Uterus (tissue), 3 donors: ENCODE measurements at regions not wholly inside any gene's neighbourhood (a gene's known extent, or its start where the extent isn't known, plus 50 kb on each side); places are given as distances from the start of the nearest gene placed in this dataset.

ENCODE experiments used
- DNase-seq, 2 donors: peaks; one replicate each; pipeline ENCODE4 v3.0.0-alpha.2; 2019 to 2020
- H3K27ac ChIP-seq, 2 donors: fragments of 200-600 bp; sonication (generic); 1 replicate in 1 of 2; 2 replicates in 1 of 2; pipeline ENCODE4 v1.5.1; 2016 to 2018
- H3K27me3 ChIP-seq, 2 donors: fragments of 200-600 bp; sonication (generic); one replicate each; pipeline ENCODE4 v1.5.1; 2018 to 2019; ENCODE audit warnings: control low read depth in 1 of 2
- H3K36me3 ChIP-seq, 2 donors: fragments of 200-600 bp; sonication (generic); one replicate each; pipeline ENCODE4 v1.5.1; 2019; ENCODE audit warnings: control low read depth in 1 of 2
- H3K4me1 ChIP-seq, 2 donors: fragments of 200-600 bp; sonication (generic); one replicate each; pipeline ENCODE4 v1.5.1; 2018 to 2019; ENCODE audit warnings: control low read depth in 1 of 2
- H3K4me3 ChIP-seq, 2 donors: fragments of 200-600 bp; sonication (generic); 1 replicate in 1 of 2; 2 replicates in 1 of 2; pipeline ENCODE4 v1.5.1; 2018 to 2019; ENCODE audit warnings: mild to moderate bottlenecking in 1 of 2
- H3K9me3 ChIP-seq, 2 donors: fragments of 200-600 bp; sonication (generic); one replicate each; pipeline ENCODE4 v1.5.1; 2019; ENCODE audit warnings: control low read depth in 1 of 2
- CTCF ChIP-seq, 4 experiments: fragments of 200-600 bp in 2 of 4; fragments of 450-650 bp in 2 of 4; sonication (generic) in 2 of 4; IDR thresholded peaks; one replicate each; pipeline ENCODE4 v1.5.1; 2016 to 2019; ENCODE audit warnings: antibody characterized with exemption in 4 of 4, mild to moderate bottlenecking in 2 of 4, moderate library complexity in 1 of 4
- POLR2A ChIP-seq, 2 donors: fragments of 450-650 bp; IDR thresholded peaks; one replicate each; pipeline ENCODE4 v1.6.1; 2016; ENCODE audit warnings: antibody characterized with exemption in 2 of 2, mild to moderate bottlenecking in 1 of 2, moderate library complexity in 1 of 2
- intact Hi-C: fragments of 100-400 bp; cut with DNase I; formaldehyde crosslinking; loops from one replicate; pipeline ENCODE4 v1.15.1; 2023; ENCODE audit warnings: low total_unique reads
- donor health status: DM: yes; HTN: yes; CAD: no.

GRCh38 chr6:150761771-150762170 is 103.7 kb upstream of the MTHFD1L start:
- Histone ChIP-seq H3K4me3 (no peak overlapping the region), H3K27me3 (no peaks in the 10 kb centered on the region), H3K4me1 (no peaks in the 10 kb centered on the region), H3K27ac (no peak overlapping the region), H3K9me3 (no peaks in the 10 kb centered on the region), H3K36me3 (no peaks in the 10 kb centered on the region)
- TF ChIP-seq CTCF (IDR thresholded peaks at IDR 0.05), result no peak
- TF ChIP-seq POLR2A (IDR thresholded peaks at IDR 0.05), result no peak
- DNase-seq, result no peak
- intact Hi-C loops, result no loop called here

GRCh38 chr6:150764334-150765066 is 101.0 kb upstream of the MTHFD1L start:
- intact Hi-C loops, result no loop called here
- no peak for DNase-seq
- H3K9me3 ChIP-seq, result no peaks in the 10 kb centered on the region
- no peak overlapping the region for H3K4me3 ChIP-seq
- H3K27me3 ChIP-seq, result no peaks in the 10 kb centered on the region
- no peaks in the 10 kb centered on the region for H3K36me3 ChIP-seq
- no peaks in the 10 kb centered on the region for H3K4me1 ChIP-seq
- no peak overlapping the region for H3K27ac ChIP-seq
- TF ChIP-seq POLR2A (IDR thresholded peaks at IDR 0.05) (no peak), CTCF (IDR thresholded peaks at IDR 0.05) (no peak)

GRCh38 chr6:150765067-150765764 is 100.3 kb upstream of the MTHFD1L start:
- intact Hi-C loops, result no loop called here
- TF ChIP-seq POLR2A (IDR thresholded peaks at IDR 0.05), result no peak
- TF ChIP-seq CTCF (IDR thresholded peaks at IDR 0.05), result no peak
- Histone ChIP-seq H3K9me3 (no peaks in the 10 kb centered on the region), H3K27me3 (no peaks in the 10 kb centered on the region), H3K36me3 (no peaks in the 10 kb centered on the region), H3K4me3 (no peak overlapping the region), H3K27ac (no peak overlapping the region), H3K4me1 (no peaks in the 10 kb centered on the region)
- DNase-seq, result no peak

GRCh38 chr6:150766201-150766997 is 99.1 kb upstream of the MTHFD1L start:
- no peak for TF ChIP-seq CTCF (IDR thresholded peaks at IDR 0.05)
- TF ChIP-seq POLR2A (IDR thresholded peaks at IDR 0.05), result no peak
- Histone ChIP-seq H3K9me3 (no peaks in the 10 kb centered on the region), H3K27ac (no peak overlapping the region), H3K27me3 (no peaks in the 10 kb centered on the region), H3K4me1 (no peaks in the 10 kb centered on the region), H3K36me3 (no peaks in the 10 kb centered on the region), H3K4me3 (no peak overlapping the region)
- DNase-seq, result no peak
- intact Hi-C loops, result no loop called here

- intact Hi-C loops, result no loop called here
- Histone ChIP-seq H3K9me3 (no peaks in the 10 kb centered on the region), H3K27me3 (no peaks in the 10 kb centered on the region), H3K27ac (peak overlapping the region; percentile 25 to 42), H3K4me3 (no peak overlapping the region), H3K4me1 (no peaks in the 10 kb centered on the region), H3K36me3 (no peaks in the 10 kb centered on the region)
- no peak for TF ChIP-seq CTCF (IDR thresholded peaks at IDR 0.05)
- TF ChIP-seq POLR2A (IDR thresholded peaks at IDR 0.05), result no peak
- DNase-seq, result no peak
These were observed 98.3 kb upstream of the MTHFD1L start for GRCh38 chr6:150767161-150767560.
